Ovary (tissue), 7 donors: ENCODE measurements at regions not wholly inside any gene's neighbourhood (a gene's known extent, or its start where the extent isn't known, plus 50 kb on each side); places are given as distances from the start of the nearest gene placed in this dataset.

ENCODE experiments used
- DNase-seq, 5 donors: peaks; one replicate each; pipeline ENCODE4 v3.0.0-alpha.2; 2019 to 2020
- H3K27ac ChIP-seq, 2 donors: fragments of 200-600 bp; one replicate each; pipeline versions ENCODE4 v1.5.1 to v1.8.0; 2019 to 2022
- H3K27me3 ChIP-seq: fragments of 200-600 bp; one replicate; pipeline ENCODE4 v1.8.0; 2022
- H3K36me3 ChIP-seq: fragments of 200-600 bp; sonication (generic); one replicate; pipeline ENCODE4 v1.5.1; 2019
- H3K4me1 ChIP-seq: one replicate; pipeline ENCODE4 v1.8.1; 2013; ENCODE audit warnings: mild to moderate bottlenecking, moderate library complexity; ENCODE audit not compliant: insufficient read depth
- H3K4me3 ChIP-seq: fragments of 200-600 bp; sonication (generic); one replicate; pipeline ENCODE4 v1.5.1; 2017
- H3K9me3 ChIP-seq, 2 donors: fragments of 200-600 bp in 1 of 2; sonication (generic) in 1 of 2; one replicate each; pipeline versions ENCODE4 v1.5.1 to v1.8.1; 2013 to 2019; ENCODE audit warnings: mild to moderate bottlenecking in 1 of 2, moderate library complexity in 1 of 2
- CTCF ChIP-seq, 3 donors: fragments of 450-650 bp in 2 of 3; fragments of 200-600 bp in 1 of 3; IDR thresholded peaks; one replicate each; pipeline versions ENCODE4 v1.5.1 to v1.8.0; 2016 to 2022; ENCODE audit warnings: antibody characterized with exemption in 3 of 3, mild to moderate bottlenecking in 1 of 3
- EP300 ChIP-seq: sonication (generic); formaldehyde crosslinking; IDR thresholded peaks from one replicate; pipeline ENCODE4 v1.6.1; 2017; ENCODE audit warnings: antibody characterized with exemption
- POLR2A ChIP-seq: fragments of 450-650 bp; IDR thresholded peaks from one replicate; pipeline ENCODE4 v1.6.1; 2017; ENCODE audit warnings: antibody characterized with exemption, mild to moderate bottlenecking, moderate library complexity
- WGBS, 3 donors: extraction: QIAGEN DNeasy Blood & Tissue Kit in 1 of 3; methylation state at CpG; one replicate each; pipeline versions ENCODE4 v1.1.5 to v1.1.7; 2013 to 2017; 5-methylcytosine and 5-hydroxymethylcytosine counted together
- intact Hi-C, 4 donors: fragments of 100-400 bp; cut with DNase I; formaldehyde crosslinking; loops; one replicate each; pipeline versions ENCODE4 v1.11.0 to v1.15.1; 2022 to 2023
- donor health status: DM: no; HTN: no; CAD: no; lungs with moderate emphysema.
- donor health status: DM: no; HTN: no; CAD: no.
- donor health status: Bipolar disorder and iron deficiency.
- donor health status: DM: no; HTN: no; CAD: no.
- donor health status: DM: yes; HTN: yes; CAD: no.

GRCh38 chr7:153657182-153657800 is 394.9 kb upstream of the DPP6 start:
- Histone ChIP-seq H3K4me1 (no peaks in the 10 kb centered on the region), H3K36me3 (no peaks in the 10 kb centered on the region), H3K27ac (no peak overlapping the region), H3K9me3 (no peaks in the 10 kb centered on the region), H3K27me3 (no peaks in the 10 kb centered on the region), H3K4me3 (no peak overlapping the region)
- 35 to 49% (median 37%) methylated on average over 7 of the region's 7 CpGs for WGBS, 3 donors
- intact Hi-C loops = no loop called here
- DNase-seq = no peak
- no peak for TF ChIP-seq POLR2A

GRCh38 chr7:153675131-153675530 is 377.1 kb upstream of the DPP6 start:
- Histone ChIP-seq H3K4me1 (no peaks in the 10 kb centered on the region), H3K36me3 (no peaks in the 10 kb centered on the region), H3K4me3 (no peak overlapping the region), H3K9me3 (no peaks in the 10 kb centered on the region), H3K27ac (no peak overlapping the region), H3K27me3 (no peaks in the 10 kb centered on the region)
- TF ChIP-seq EP300 (no peak), POLR2A (no peak), CTCF (IDR thresholded peaks at IDR 0.05) (no peak)
- DNase-seq = no peak
- 57 to 69% (median 61%) methylated on average over 3 of the region's 3 CpGs for WGBS, 3 donors
- intact Hi-C loops = no loop called here

- intact Hi-C loops = no loop called here
- Histone ChIP-seq H3K27me3 (no peaks in the 10 kb centered on the region), H3K36me3 (no peaks in the 10 kb centered on the region), H3K27ac (no peak overlapping the region), H3K4me1 (no peaks in the 10 kb centered on the region), H3K9me3 (no peaks in the 10 kb centered on the region), H3K4me3 (no peak overlapping the region)
- 71 to 81% (median 78%) methylated on average over 3 of the region's 3 CpGs for WGBS, 3 donors
- TF ChIP-seq EP300 (no peak), POLR2A (no peak), CTCF (IDR thresholded peaks at IDR 0.05) (no peak)
- no peak for DNase-seq
Measured at GRCh38 chr7:153682628-153683027, 369.6 kb upstream of the DPP6 start.

GRCh38 chr7:153696242-153696641 is 356.0 kb upstream of the DPP6 start:
- Histone ChIP-seq H3K4me3 (no peak overlapping the region), H3K9me3 (no peaks in the 10 kb centered on the region), H3K27ac (no peak overlapping the region), H3K4me1 (no peaks in the 10 kb centered on the region), H3K36me3 (no peaks in the 10 kb centered on the region), H3K27me3 (no peaks in the 10 kb centered on the region)
- intact Hi-C loops = no loop called here
- 92 to 95% (median 94%) methylated on average over 12 of the region's 12 CpGs for WGBS, 3 donors
- no peak for DNase-seq
- TF ChIP-seq CTCF (IDR thresholded peaks at IDR 0.05) (no peak), POLR2A (no peak), EP300 (no peak)

GRCh38 chr7:153698046-153698445 is 354.2 kb upstream of the DPP6 start:
- H3K4me1 ChIP-seq = no peaks in the 10 kb centered on the region
- 88 to 91% (median 89%) methylated on average over 10 of the region's 10 CpGs for WGBS, 3 donors
- no peaks in the 10 kb centered on the region for H3K9me3 ChIP-seq
- H3K4me3 ChIP-seq = no peak overlapping the region
- H3K36me3 ChIP-seq = no peaks in the 10 kb centered on the region
- no peak overlapping the region for H3K27ac ChIP-seq
- intact Hi-C loops = no loop called here
- H3K27me3 ChIP-seq = no peaks in the 10 kb centered on the region
- no peak for DNase-seq
- no peak for TF ChIP-seq EP300
- TF ChIP-seq CTCF (IDR thresholded peaks at IDR 0.05) = no peak
- TF ChIP-seq POLR2A = no peak
